IMR-90 (cell line): ENCODE measurements at regions not wholly inside any gene's neighbourhood (a gene's known extent, or its start where the extent isn't known, plus 50 kb on each side); places are given as distances from the start of the nearest gene placed in this dataset.

ENCODE experiments used
- ATAC-seq: fragments of 200-7000 bp; cut with Tn5 transposase; 2 replicates; pipeline ENCODE4 v1.9.1; 2020; ENCODE audit warnings: low read depth, mild to moderate bottlenecking, moderate library complexity
- BruUV-seq: library from RNA; stranded (reverse); fragments of 400-500 nt; replicated peaks from 2 replicates; lab custom pipeline; 2021; lab: Mats Ljungman, UMichigan
- CTCF ChIA-PET: fragments of 300-600 bp; formaldehyde crosslinking; extraction: SDS; loops from one replicate; lab custom pipeline; 2021; ENCODE audit warnings: antibody characterized with exemption; lab: Yijun Ruan, JAX
- POLR2A ChIA-PET: fragments of 300-600 bp; sonication (Branson Sonifier 250); formaldehyde crosslinking; loops from one replicate; lab custom pipeline; 2022; ENCODE audit warnings: antibody characterized with exemption; ENCODE audit not compliant: unreplicated experiment; lab: Charles Lee
- DNase-seq: peaks from one replicate; pipeline ENCODE4 v3.0.0; 2013
- H2AFZ ChIP-seq: replicated peaks from 2 replicates; pipeline ENCODE3; 2013; ENCODE audit warnings: low read length, mild to moderate bottlenecking; ENCODE audit not compliant: poor library complexity
- H2AK5ac ChIP-seq: 2 replicates; pipeline ENCODE4 v1.6.1; 2013; ENCODE audit warnings: low read depth, low read length, inconsistent platforms
- H2AK9ac ChIP-seq: replicated peaks from 2 replicates; pipeline ENCODE3; 2013; ENCODE audit warnings: mild to moderate bottlenecking, low read depth, low read length, moderate library complexity; ENCODE audit not compliant: poor library complexity
- H2BK120ac ChIP-seq: 2 replicates; pipeline ENCODE4 v1.6.1; 2013; ENCODE audit warnings: low read depth, low read length, inconsistent platforms
- H2BK15ac ChIP-seq: 3 replicates; pipeline ENCODE4 v1.6.1; 2013; ENCODE audit warnings: low read depth, low read length, inconsistent platforms
- H2BK20ac ChIP-seq: 2 replicates; pipeline ENCODE4 v1.6.1; 2013; ENCODE audit warnings: low read depth, mild to moderate bottlenecking, inconsistent platforms, low read length, moderate library complexity
- H2BK5ac ChIP-seq: 2 replicates; pipeline ENCODE4 v1.6.1; 2013; ENCODE audit warnings: mild to moderate bottlenecking, low read depth, low read length, inconsistent platforms; ENCODE audit not compliant: poor library complexity, severe bottlenecking
- H3K14ac ChIP-seq: replicated peaks from 2 replicates; pipeline ENCODE4 v1.6.1; 2013; ENCODE audit warnings: low read depth, low read length, inconsistent platforms
- H3K18ac ChIP-seq: 2 replicates; pipeline ENCODE4 v1.6.1; 2013; ENCODE audit warnings: low read depth, low read length, control low read depth
- H3K23ac ChIP-seq: 2 replicates; pipeline ENCODE4 v1.6.1; 2013; ENCODE audit warnings: low read depth, low read length, inconsistent platforms
- H3K27ac ChIP-seq: 2 replicates; pipeline ENCODE4 v1.5.1; 2013; ENCODE audit warnings: mild to moderate bottlenecking, control low read depth, low read length; ENCODE audit not compliant: insufficient read depth
- H3K27me3 ChIP-seq: 2 replicates; pipeline ENCODE4 v1.6.1; 2013; ENCODE audit warnings: low read length; ENCODE audit not compliant: control insufficient read depth, insufficient read depth
- H3K36me3 ChIP-seq: 2 replicates; pipeline ENCODE4 v1.6.1; 2013; ENCODE audit warnings: low read length, mixed read lengths; ENCODE audit not compliant: control insufficient read depth, insufficient read depth
- H3K4ac ChIP-seq: 2 replicates; pipeline ENCODE4 v1.6.1; 2013; ENCODE audit warnings: low read depth, low read length, inconsistent platforms
- H3K4me1 ChIP-seq: 2 replicates; pipeline ENCODE4 v1.6.1; 2013; ENCODE audit warnings: low read length, mixed read lengths; ENCODE audit not compliant: control insufficient read depth, insufficient read depth
- H3K4me2 ChIP-seq: 2 replicates; pipeline ENCODE4 v1.6.1; 2013; ENCODE audit warnings: low read depth, mild to moderate bottlenecking, control low read depth, low read length, moderate library complexity
- H3K4me3 ChIP-seq: 2 replicates; pipeline ENCODE4 v1.5.1; 2013; ENCODE audit warnings: low read depth, mild to moderate bottlenecking, control low read depth, low read length, moderate library complexity; ENCODE audit not compliant: insufficient read depth
- H3K56ac ChIP-seq: 2 replicates; pipeline ENCODE4 v1.6.1; 2013; ENCODE audit warnings: low read length, inconsistent platforms; ENCODE audit not compliant: insufficient read depth; ENCODE audit errors: extremely low read depth
- H3K79me1 ChIP-seq, 2 experiments: 2 replicates each; pipeline ENCODE4 v1.6.1; 2013; ENCODE audit warnings: low read length in 2 of 2, inconsistent platforms in 1 of 2, low read depth in 1 of 2
- H3K9ac ChIP-seq: 2 replicates; pipeline ENCODE4 v1.6.1; 2013; ENCODE audit warnings: low read depth, low read length, control low read depth
- H3K9me1 ChIP-seq: 2 replicates; pipeline ENCODE4 v1.6.1; 2013; ENCODE audit warnings: low read length, inconsistent platforms; ENCODE audit not compliant: insufficient read depth
- H3K9me3 ChIP-seq: 2 replicates; pipeline ENCODE4 v1.6.1; 2013; ENCODE audit warnings: low read length; ENCODE audit not compliant: control insufficient read depth, insufficient read depth
- H4K20me1 ChIP-seq: 2 replicates; pipeline ENCODE4 v1.6.1; 2013; ENCODE audit warnings: low read length, inconsistent platforms; ENCODE audit not compliant: insufficient read depth
- H4K5ac ChIP-seq: 2 replicates; pipeline ENCODE4 v1.6.1; 2013; ENCODE audit warnings: mild to moderate bottlenecking, low read depth, low read length, control low read depth
- H4K8ac ChIP-seq, 2 experiments: 2 replicates each; pipeline ENCODE4 v1.6.1; 2013; ENCODE audit warnings: low read depth in 2 of 2, low read length in 2 of 2, control low read depth in 1 of 2, inconsistent platforms in 1 of 2
- H4K91ac ChIP-seq: 2 replicates; pipeline ENCODE4 v1.6.1; 2013; ENCODE audit warnings: low read depth, low read length, inconsistent platforms; ENCODE audit not compliant: insufficient read depth
- CEBPB ChIP-seq: IDR thresholded peaks from 2 replicates; pipeline ENCODE4 v1.6.1; 2012; ENCODE audit warnings: low read depth, low read length, improper control_type of control experiment
- CHD1 ChIP-seq: IDR thresholded peaks from 2 replicates; pipeline ENCODE4 v1.6.1; 2012; ENCODE audit warnings: low read depth, low read length, improper control_type of control experiment
- CTCF ChIP-seq: conservative IDR thresholded peaks from 2 replicates; pipeline ENCODE4 v1.5.1; 2012; ENCODE audit warnings: mild to moderate bottlenecking, low read depth, low read length, improper control_type of control experiment
- ELK1 ChIP-seq: fragments of 150-350 bp; IDR thresholded peaks from 2 replicates; pipeline ENCODE4 v1.6.1; 2016; ENCODE audit warnings: low read depth, mild to moderate bottlenecking, low read length, moderate library complexity, borderline replicate concordance
- FOS ChIP-seq: fragments of 150-350 bp; IDR thresholded peaks from 2 replicates; pipeline ENCODE4 v1.6.1; 2016; ENCODE audit warnings: low read depth, low read length
- MAFK ChIP-seq: IDR thresholded peaks from 2 replicates; pipeline ENCODE4 v1.6.1; 2012; ENCODE audit warnings: low read depth, low read length, improper control_type of control experiment
- MAZ ChIP-seq: IDR thresholded peaks from 2 replicates; pipeline ENCODE4 v1.6.1; 2012; ENCODE audit warnings: low read depth, mild to moderate bottlenecking, low read length, improper control_type of control experiment, moderate library complexity, borderline replicate concordance
- MXI1 ChIP-seq: IDR thresholded peaks from 2 replicates; pipeline ENCODE4 v1.6.1; 2012; ENCODE audit warnings: low read depth, mild to moderate bottlenecking, low read length, moderate library complexity, borderline replicate concordance
- NFE2L2 ChIP-seq: fragments of 150-350 bp; IDR thresholded peaks from 2 replicates; pipeline ENCODE4 v1.6.1; 2016; ENCODE audit warnings: low read depth, mild to moderate bottlenecking, low read length
- RAD21 ChIP-seq: IDR thresholded peaks from 2 replicates; pipeline ENCODE4 v1.6.1; 2012; ENCODE audit warnings: low read length, improper control_type of control experiment
- RCOR1 ChIP-seq: IDR thresholded peaks from 2 replicates; pipeline ENCODE4 v1.6.1; 2012; ENCODE audit warnings: mild to moderate bottlenecking, low read length, improper control_type of control experiment; ENCODE audit not compliant: insufficient replicate concordance
- RFX5 ChIP-seq: IDR thresholded peaks from 2 replicates; pipeline ENCODE4 v1.8.0; 2012; ENCODE audit warnings: low read depth, mild to moderate bottlenecking, low read length, moderate library complexity
- SMC3 ChIP-seq: fragments of 150-350 bp; IDR thresholded peaks from 2 replicates; pipeline ENCODE4 v1.6.1; 2016; ENCODE audit warnings: low read depth, mild to moderate bottlenecking, antibody characterized with exemption, low read length, moderate library complexity
- USF2 ChIP-seq: fragments of 150-350 bp; IDR thresholded peaks from 2 replicates; pipeline ENCODE4 v1.6.1; 2017; ENCODE audit warnings: mild to moderate bottlenecking, antibody characterized with exemption, low read length, low read depth
- WGBS, 2 experiments: methylation state at CpG; one replicate each; pipeline versions ENCODE4 v1.1.5 to v1.1.7; 2013; ENCODE audit warnings: missing lambda C conversion rate in 2 of 2; ENCODE audit not compliant: insufficient read length in 1 of 2; ENCODE audit errors: extremely low coverage in 2 of 2; 5-methylcytosine and 5-hydroxymethylcytosine counted together
- dilution Hi-C: fragments of 300-500 bp; cut with HindIII; formaldehyde crosslinking; loops from one replicate; pipeline ENCODE4 v1.14.3; 2018; ENCODE audit warnings: low sequenced_read_pairs; ENCODE audit not compliant: unreplicated experiment
- in situ Hi-C: fragments of 300-500 bp; cut with MboI; formaldehyde crosslinking; loops from 3 replicates; pipeline ENCODE4 v1.14.3; 2019; ENCODE audit warnings: low sequenced_read_pairs, inconsistent platforms, mixed read lengths
- intact Hi-C: fragments of 100-400 bp; cut with micrococcal nuclease; formaldehyde crosslinking; loops from 2 replicates; pipeline ENCODE4 v1.10.0; 2022

GRCh38 chr10:55858730-55859129, 502.3 kb downstream of the ZWINT start:
- in situ Hi-C loops (no loop called here), dilution Hi-C loops (no loop called here), intact Hi-C loops (no loop called here)
- Histone ChIP-seq H2BK120ac (no peak overlapping the region), H3K56ac (no peak overlapping the region), H3K9me3 (0 out of 2 replicates have a peak, but pooled peaks cover 3% of the 10 kb centered on the region), H2BK20ac (no peak overlapping the region), H3K4ac (no peak overlapping the region), H3K79me1 (no peaks in the 10 kb centered on the region), H3K23ac (no peak overlapping the region), H4K91ac (no peak overlapping the region), H4K8ac (no peak overlapping the region), H3K14ac (no peak overlapping the region), H3K9me1 (no peaks in the 10 kb centered on the region), H2AK5ac (no peak overlapping the region), H3K9ac (no peak overlapping the region), H3K36me3 (no peaks in the 10 kb centered on the region), H3K27me3 (no peaks in the 10 kb centered on the region), H2AFZ (no peak overlapping the region), H2BK5ac (no peak overlapping the region), H2AK9ac (no peak overlapping the region), H3K27ac (no peak overlapping the region), H4K20me1 (no peaks in the 10 kb centered on the region), H3K4me1 (no peaks in the 10 kb centered on the region), H4K5ac (no peak overlapping the region), H2BK15ac (no peak overlapping the region), H3K4me2 (no peak overlapping the region), H3K4me3 (no peak overlapping the region), H3K18ac (no peak overlapping the region)
- ChIA-PET CTCF (no interaction called here), POLR2A (no interaction called here)
- no CpG with 5 or more reads among the region's 1 CpG for WGBS, 2 experiments
- no TSS peak for BruUV-seq
- DNase-seq (no peak), ATAC-seq (no peak)
- TF ChIP-seq MAFK (no peak), SMC3 (no peak), MXI1 (no peak), CEBPB (no peak), RAD21 (no peak), CTCF (no peak), CHD1 (no peak), RCOR1 (no peak), FOS (no peak), MAZ (no peak), RFX5 (no peak), ELK1 (no peak), NFE2L2 (no peak), USF2 (no peak)
